Endodermal cell (in vitro differentiated cells): ENCODE measurements at regions not wholly inside any gene's neighbourhood (a gene's known extent, or its start where the extent isn't known, plus 50 kb on each side); places are given as distances from the start of the nearest gene placed in this dataset.

Source experiments
- DNase-seq: peaks from one replicate; pipeline ENCODE4 v3.0.0-alpha.2; 2017
- H3K27ac ChIP-seq: 2 replicates; pipeline ENCODE4 v1.5.1; 2013; ENCODE audit warnings: mild to moderate bottlenecking, low read depth, low read length, moderate library complexity
- H3K27me3 ChIP-seq: 2 replicates; pipeline ENCODE4 v1.6.1; 2013; ENCODE audit warnings: mild to moderate bottlenecking, low read length, moderate library complexity; ENCODE audit not compliant: insufficient read depth, control insufficient read depth, poor library complexity, severe bottlenecking
- H3K36me3 ChIP-seq: 2 replicates; pipeline ENCODE4 v1.7.0; 2013; ENCODE audit warnings: mild to moderate bottlenecking, low read length, moderate library complexity; ENCODE audit not compliant: control insufficient read depth, insufficient read depth
- H3K4me1 ChIP-seq: one replicate; pipeline ENCODE4 v1.7.0; 2013; ENCODE audit warnings: low read length; ENCODE audit not compliant: control insufficient read depth, insufficient read depth
- H3K4me3 ChIP-seq: 2 replicates; pipeline ENCODE4 v1.5.1; 2013; ENCODE audit warnings: mild to moderate bottlenecking, low read length, moderate library complexity
- H3K9ac ChIP-seq: 2 replicates; pipeline ENCODE4 v1.6.1; 2013; ENCODE audit warnings: mild to moderate bottlenecking, low read length, moderate library complexity; ENCODE audit not compliant: poor library complexity, severe bottlenecking; ENCODE audit errors: extremely low read depth
- H3K9me3 ChIP-seq: 2 replicates; pipeline ENCODE4 v1.6.1; 2013; ENCODE audit warnings: mild to moderate bottlenecking, low read length, moderate library complexity; ENCODE audit not compliant: control insufficient read depth
- H3K27ac Mint-ChIP-seq: 2 replicates; pipeline ENCODE4 v1.8.0; 2020; ENCODE audit warnings: mixed read lengths
- H3K27me3 Mint-ChIP-seq: 2 replicates; pipeline ENCODE4 v1.8.0; 2021; ENCODE audit warnings: mild to moderate bottlenecking, mixed read lengths; ENCODE audit not compliant: insufficient read depth
- H3K36me3 Mint-ChIP-seq: 2 replicates; pipeline ENCODE4 v1.8.0; 2020; ENCODE audit warnings: low read depth, mixed read lengths
- H3K4me1 Mint-ChIP-seq: 2 replicates; pipeline ENCODE4 v1.8.0; 2020; ENCODE audit warnings: mixed read lengths
- H3K4me3 Mint-ChIP-seq: 2 replicates; pipeline ENCODE4 v1.8.0; 2020; ENCODE audit warnings: mild to moderate bottlenecking, moderate library complexity, mixed read lengths
- H3K9me3 Mint-ChIP-seq: 2 replicates; pipeline ENCODE4 v1.8.0; 2020; ENCODE audit warnings: mild to moderate bottlenecking, mixed read lengths
- CTCF ChIP-seq: fragments of 200-600 bp; sonication (generic); conservative IDR thresholded peaks from 2 replicates; pipeline ENCODE4 v1.5.0; 2021; ENCODE audit warnings: antibody characterized with exemption, mild to moderate bottlenecking
- WGBS, 2 experiments: methylation state at CpG; one replicate each; pipeline versions ENCODE4 v1.1.5 to v1.1.7; 2013; ENCODE audit warnings: missing lambda C conversion rate in 2 of 2, mixed read lengths in 1 of 2; ENCODE audit not compliant: insufficient coverage in 1 of 2, insufficient read length in 1 of 2; 5-methylcytosine and 5-hydroxymethylcytosine counted together

- Histone ChIP-seq H3K27me3 (no peaks in the 10 kb centered on the region), H3K36me3 (no peaks in the 10 kb centered on the region), H3K4me3 (no peak overlapping the region), H3K4me1 (no peaks in the 10 kb centered on the region), H3K9ac (no peak overlapping the region), H3K27ac (no peak overlapping the region), H3K9me3 (no peaks in the 10 kb centered on the region)
- DNase-seq: no peak
- Mint-ChIP-seq H3K4me3 (no peak overlapping the region), H3K27ac (no peak overlapping the region), H3K4me1 (no peaks in the 10 kb centered on the region), H3K9me3 (peaks cover 4% of the 10 kb centered on the region), H3K36me3 (no peaks in the 10 kb centered on the region), H3K27me3 (peaks cover 2% of the 10 kb centered on the region)
- no peak for TF ChIP-seq CTCF
- 100% methylated on average over 2 of the region's 2 CpGs; no CpG with 5 or more reads in 1 of the 2 experiments for WGBS, 2 experiments
Measured at GRCh38 chr10:28082885-28083284, 84.0 kb upstream of the ODAD2 start.

- H3K36me3 ChIP-seq: no peaks in the 10 kb centered on the region
- no peak for DNase-seq
- no peak for TF ChIP-seq CTCF
- no peak overlapping the region for H3K27ac ChIP-seq
- H3K36me3 Mint-ChIP-seq: no peaks in the 10 kb centered on the region
- H3K4me3 ChIP-seq: no peak overlapping the region
- no peaks in the 10 kb centered on the region for H3K4me1 ChIP-seq
- H3K27ac Mint-ChIP-seq: no peak overlapping the region
- H3K27me3 Mint-ChIP-seq: peaks cover 2% of the 10 kb centered on the region
- no peaks in the 10 kb centered on the region for H3K9me3 ChIP-seq
- H3K9me3 Mint-ChIP-seq: peaks cover 4% of the 10 kb centered on the region
- no peak overlapping the region for H3K9ac ChIP-seq
- no peaks in the 10 kb centered on the region for H3K4me1 Mint-ChIP-seq
- H3K4me3 Mint-ChIP-seq: no peak overlapping the region
- no peaks in the 10 kb centered on the region for H3K27me3 ChIP-seq
Measured at GRCh38 chr10:28082316-28082715, 83.4 kb upstream of the ODAD2 start.

- peaks cover 6% of the 10 kb centered on the region for H3K9me3 Mint-ChIP-seq
- no peak for DNase-seq
- H3K27ac Mint-ChIP-seq: no peak overlapping the region
- Histone ChIP-seq H3K27ac (no peak overlapping the region), H3K27me3 (no peaks in the 10 kb centered on the region), H3K4me3 (no peak overlapping the region), H3K9me3 (peaks cover 12% of the 10 kb centered on the region), H3K36me3 (no peaks in the 10 kb centered on the region), H3K9ac (no peak overlapping the region), H3K4me1 (no peaks in the 10 kb centered on the region)
- WGBS, 2 experiments: 94 to 100% methylated on average over 3 to 4 of the region's 4 CpGs
- no peak for TF ChIP-seq CTCF
- H3K4me1 Mint-ChIP-seq: no peaks in the 10 kb centered on the region
- no peak overlapping the region for H3K4me3 Mint-ChIP-seq
- H3K27me3 Mint-ChIP-seq: no peaks in the 10 kb centered on the region
- H3K36me3 Mint-ChIP-seq: no peaks in the 10 kb centered on the region
Measured at GRCh38 chr10:28077889-28078288, 79.0 kb upstream of the ODAD2 start.
